Aorta (tissue), 5 donors: ENCODE measurements at regions not wholly inside any gene's neighbourhood (a gene's known extent, or its start where the extent isn't known, plus 50 kb on each side); places are given as distances from the start of the nearest gene placed in this dataset.

Source experiments
- ATAC-seq: fragments of 200-7000 bp; cut with Tn5 transposase; one replicate; pipeline ENCODE4 v1.9.1; 2022; ENCODE audit warnings: moderate library complexity; ENCODE audit not compliant: low FRiP score
- DNase-seq, 2 donors: peaks; one replicate each; pipeline ENCODE4 v3.0.0-alpha.2; 2020
- H3K27ac ChIP-seq, 2 donors: one replicate each; pipeline ENCODE4 v1.5.1; 2013; ENCODE audit warnings: low read length in 2 of 2, mild to moderate bottlenecking in 2 of 2, moderate library complexity in 2 of 2, control low read depth in 1 of 2, inconsistent platforms in 1 of 2, low read depth in 1 of 2
- H3K27me3 ChIP-seq, 2 donors: one replicate each; pipeline ENCODE4 v1.6.1; 2013; ENCODE audit warnings: control low read depth in 1 of 2, low read length in 1 of 2, mild to moderate bottlenecking in 1 of 2, moderate library complexity in 1 of 2; ENCODE audit not compliant: insufficient read depth in 2 of 2, control insufficient read depth in 1 of 2
- H3K36me3 ChIP-seq, 2 donors: one replicate each; pipeline ENCODE4 v1.6.1; 2013; ENCODE audit warnings: control low read depth in 1 of 2, low read length in 1 of 2, mild to moderate bottlenecking in 1 of 2; ENCODE audit not compliant: insufficient read depth in 2 of 2, control insufficient read depth in 1 of 2
- H3K4me1 ChIP-seq, 2 donors: one replicate each; pipeline ENCODE4 v1.6.1; 2013; ENCODE audit warnings: low read length in 2 of 2, control low read depth in 1 of 2, mild to moderate bottlenecking in 1 of 2, moderate library complexity in 1 of 2; ENCODE audit not compliant: insufficient read depth in 2 of 2, control insufficient read depth in 1 of 2
- H3K4me3 ChIP-seq, 2 donors: one replicate each; pipeline ENCODE4 v1.5.1; 2013; ENCODE audit warnings: low read length in 2 of 2, control low read depth in 1 of 2, mild to moderate bottlenecking in 1 of 2
- H3K9me3 ChIP-seq: one replicate; pipeline ENCODE4 v1.6.1; 2013; ENCODE audit warnings: mild to moderate bottlenecking, low read length; ENCODE audit not compliant: control insufficient read depth
- WGBS, 2 donors: extraction: QIAGEN DNeasy Blood & Tissue Kit; methylation state at CpG; one replicate each; pipeline ENCODE4 v1.1.7; 2013; 5-methylcytosine and 5-hydroxymethylcytosine counted together
- intact Hi-C, 2 donors: fragments of 100-400 bp; cut with DNase I; formaldehyde crosslinking; loops; one replicate each; pipeline versions ENCODE4 v1.14.2 to v1.15.0; 2022
- donor health status: healthy with polysubstance abuse.
- donor health status: Bipolar disorder and iron deficiency.
- donor health status: DM: no; HTN: no; CAD: no.
- donor health status: DM: no; HTN: no; CAD: no.
- donor health status: DM: yes; HTN: yes; CAD: no.

DNA sequence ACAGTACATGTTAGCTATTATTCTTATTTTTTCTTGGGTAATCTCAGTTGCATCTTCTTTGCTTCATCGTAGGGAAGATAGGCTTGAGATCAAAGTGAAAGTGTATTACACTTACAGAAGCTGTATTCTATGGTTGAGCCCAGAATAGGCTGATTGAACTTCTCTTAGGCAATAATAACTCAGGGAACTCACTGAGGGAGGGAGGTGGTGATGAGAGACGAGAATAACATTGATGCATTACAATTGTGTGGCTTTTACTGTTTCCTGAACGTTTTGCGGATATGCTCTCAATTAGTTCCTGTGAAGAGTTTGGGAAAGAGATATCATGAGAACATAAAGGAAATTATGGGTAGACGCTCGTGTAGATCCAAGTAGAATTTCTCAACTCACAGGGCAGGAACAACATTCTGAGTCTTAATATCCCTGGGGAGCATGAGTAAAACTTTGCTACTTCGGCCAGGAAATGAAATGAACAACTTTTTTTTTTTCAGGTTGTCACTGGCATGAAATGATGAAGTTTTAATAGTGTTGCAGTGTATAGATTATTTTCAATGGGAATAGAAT lies 302.2 kb downstream of the TUSC7 start:
- Histone ChIP-seq H3K27me3 (no peaks in the 10 kb centered on the region), H3K36me3 (no peaks in the 10 kb centered on the region), H3K9me3 (no peaks in the 10 kb centered on the region), H3K4me1 (no peaks in the 10 kb centered on the region), H3K4me3 (peak overlapping the region in 1 of 2 donors; percentile 32), H3K27ac (no peak overlapping the region)
- WGBS, 2 donors = 13 to 18% methylated on average over 7 of the region's 7 CpGs
- ATAC-seq (no peak), DNase-seq (no peak)
- intact Hi-C loops = loop anchor here (10.0 kb wide), 2 partner anchors 147 to 703 kb away; no protein-coding TSS in a partner anchor

DNA sequence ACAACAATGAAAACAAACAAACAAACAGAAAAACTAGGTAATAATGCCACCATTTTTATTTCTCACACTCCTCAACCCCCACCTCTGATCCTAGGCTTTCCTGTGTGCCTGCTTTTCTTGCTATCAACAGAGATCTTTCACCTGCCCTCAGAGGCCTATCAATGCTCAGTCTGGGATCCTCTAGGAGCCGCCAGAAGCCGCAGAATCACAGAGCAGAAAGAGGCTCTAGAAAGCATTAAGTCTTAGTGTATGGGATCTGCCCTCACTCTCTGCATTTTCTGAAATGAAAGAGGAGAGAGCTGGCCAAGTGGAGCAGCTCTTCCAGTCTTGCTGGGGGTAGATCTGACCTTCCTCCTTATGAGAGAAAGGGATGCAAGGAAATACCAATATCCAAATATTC lies 306.8 kb downstream of the TUSC7 start:
- ATAC-seq = no peak
- intact Hi-C loops = loop anchor here (5.0 to 10.0 kb wide), 3 partner anchors 152 to 698 kb away; no protein-coding TSS in a partner anchor

DNA sequence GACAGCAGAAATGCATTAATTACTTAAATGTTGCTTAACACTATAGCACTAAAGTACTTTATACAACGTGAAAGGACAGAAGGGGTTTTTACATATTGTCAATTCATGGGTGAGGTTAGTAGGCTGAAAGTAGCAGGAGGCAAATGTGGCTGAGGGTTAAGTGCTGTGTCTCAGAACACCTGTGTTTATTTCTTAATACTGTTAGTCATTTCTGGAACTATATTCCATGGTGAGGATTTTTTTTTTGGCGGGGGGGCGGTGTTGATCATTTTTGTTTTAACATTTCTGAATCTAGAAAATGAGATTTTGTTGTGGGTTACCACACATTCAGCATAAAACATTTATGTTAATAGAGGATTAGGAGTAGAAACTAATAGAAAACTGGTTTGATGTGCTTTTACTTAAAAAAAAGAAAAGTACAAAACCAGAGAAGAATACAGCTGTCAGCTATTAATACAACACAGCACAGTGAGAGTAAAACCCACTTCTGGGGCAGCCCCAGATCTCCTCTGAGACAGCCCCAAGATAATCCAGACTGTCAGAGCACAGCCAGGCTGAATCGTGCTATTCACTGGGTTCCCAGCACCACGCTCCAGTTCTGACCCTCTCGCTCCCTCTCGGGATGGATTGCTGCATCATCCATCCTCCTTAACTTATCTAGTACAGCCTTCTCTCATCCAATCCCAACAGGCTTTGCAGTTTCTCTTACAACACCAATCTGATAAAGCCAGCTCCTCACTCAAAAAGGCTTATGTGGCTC lies 307.7 kb downstream of the TUSC7 start:
- no peaks in the 10 kb centered on the region for H3K4me1 ChIP-seq
- ATAC-seq = no peak
- no peak overlapping the region for H3K4me3 ChIP-seq
- no peaks in the 10 kb centered on the region for H3K27me3 ChIP-seq
- intact Hi-C loops = loop anchor here (5.0 to 10.0 kb wide), 3 partner anchors 153 to 697 kb away; no protein-coding TSS in a partner anchor
- H3K27ac ChIP-seq = no peak overlapping the region
- H3K36me3 ChIP-seq = no peaks in the 10 kb centered on the region
- WGBS, 2 donors = 72 to 89% methylated on average over 6 to 7 of the region's 7 CpGs
- H3K9me3 ChIP-seq = no peaks in the 10 kb centered on the region
- DNase-seq = no peak

More for the DNA sequence above, 306.8 kb downstream of the TUSC7 start:
- WGBS, 2 donors = 95% methylated on average over 2 of the region's 2 CpGs
- Histone ChIP-seq H3K4me1 (no peaks in the 10 kb centered on the region), H3K36me3 (no peaks in the 10 kb centered on the region), H3K27me3 (no peaks in the 10 kb centered on the region), H3K4me3 (no peak overlapping the region), H3K27ac (no peak overlapping the region), H3K9me3 (no peaks in the 10 kb centered on the region)
- DNase-seq = no peak

DNA sequence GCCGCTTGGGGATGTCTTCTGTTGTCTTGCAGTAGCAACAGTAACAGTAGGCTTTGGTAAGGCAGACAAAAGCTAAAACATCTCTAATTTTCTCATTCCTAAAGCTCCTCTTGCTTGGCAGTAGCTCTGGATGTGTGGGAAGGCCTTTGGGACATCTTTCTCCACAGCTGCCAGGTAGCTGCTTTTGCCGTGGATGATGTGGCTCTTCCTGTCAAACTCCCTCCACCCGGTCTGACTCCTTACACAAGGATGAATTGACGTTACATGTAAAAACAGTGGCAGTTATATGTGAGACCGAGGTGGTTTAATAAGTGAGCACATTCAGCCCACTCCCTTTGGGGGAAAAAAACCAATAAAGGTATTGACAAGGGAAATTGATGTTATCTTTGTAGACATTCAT lies 309.1 kb downstream of the TUSC7 start:
- Histone ChIP-seq H3K4me1 (no peaks in the 10 kb centered on the region), H3K27ac (no peak overlapping the region), H3K9me3 (no peaks in the 10 kb centered on the region), H3K4me3 (no peak overlapping the region), H3K36me3 (no peaks in the 10 kb centered on the region), H3K27me3 (no peaks in the 10 kb centered on the region)
- DNase-seq = no peak
- WGBS, 2 donors = 58 to 60% methylated on average over 5 of the region's 5 CpGs
- intact Hi-C loops = loop anchor here (5.0 to 10.0 kb wide), 3 partner anchors 154 to 696 kb away; no protein-coding TSS in a partner anchor
- no peak for ATAC-seq

DNA sequence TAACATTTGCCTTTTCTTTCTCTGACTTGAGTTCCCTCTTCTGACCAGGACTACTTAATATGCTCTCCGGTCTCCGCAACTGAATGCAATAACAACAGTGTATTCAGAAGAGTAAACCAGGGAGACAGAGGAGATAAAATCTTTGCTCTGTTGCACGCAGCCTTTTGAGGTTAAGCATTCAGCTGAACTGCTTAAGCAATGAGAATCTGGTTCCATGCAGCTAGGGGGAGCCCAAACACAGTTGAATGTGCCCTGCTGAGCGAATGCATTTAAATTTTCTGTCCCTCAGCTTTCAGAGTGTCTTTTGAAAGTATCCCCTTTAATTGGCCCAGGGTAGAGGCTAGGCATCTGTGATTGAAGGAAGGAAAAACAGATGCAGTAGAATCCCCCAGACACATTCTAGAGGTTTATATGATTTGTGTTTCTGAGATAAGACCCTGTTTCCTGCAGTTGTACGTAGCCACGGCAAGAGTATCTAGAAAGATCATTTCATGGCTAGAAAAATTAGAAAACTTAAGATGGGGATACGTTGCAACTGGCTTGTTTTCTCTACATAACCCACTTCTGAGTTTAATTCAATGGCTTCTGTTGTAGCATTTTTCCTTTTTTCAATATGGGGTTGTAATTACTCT lies 309.6 kb downstream of the TUSC7 start:
- peak; percentile 73 for ATAC-seq
- Histone ChIP-seq H3K4me3 (peak overlapping the region in 1 of 2 donors; percentile 34), H3K27me3 (no peaks in the 10 kb centered on the region), H3K4me1 (no peaks in the 10 kb centered on the region), H3K36me3 (no peaks in the 10 kb centered on the region), H3K9me3 (no peaks in the 10 kb centered on the region), H3K27ac (no peak overlapping the region)
- WGBS, 2 donors = 6 to 10% methylated on average over 7 of the region's 7 CpGs
- intact Hi-C loops = loop anchor here (5.0 to 10.0 kb wide), 3 partner anchors 154 to 696 kb away; no protein-coding TSS in a partner anchor
- peak in 1 of 2 donors; percentile 68 for DNase-seq

DNA sequence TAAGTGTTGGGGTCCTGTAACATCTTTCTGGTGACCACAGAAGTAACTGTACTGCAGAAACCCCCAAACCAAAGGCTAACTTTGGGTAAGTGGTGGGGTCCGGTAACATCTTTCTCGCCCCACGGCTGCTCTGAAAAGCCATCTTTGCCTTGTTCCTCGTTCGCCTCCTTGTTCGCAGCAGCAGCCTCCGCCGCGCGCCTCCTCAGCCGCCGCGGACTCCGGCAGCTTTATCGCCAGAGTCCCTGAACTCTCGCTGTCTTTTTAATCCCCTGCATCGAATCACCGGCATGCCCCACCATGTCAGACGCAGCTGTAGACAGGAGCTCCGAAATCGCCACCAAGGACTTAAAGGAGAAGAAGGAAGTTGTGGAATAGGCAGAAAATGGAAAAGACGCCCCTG lies 316.8 kb downstream of the TUSC7 start:
- no peaks in the 10 kb centered on the region for H3K27me3 ChIP-seq
- H3K4me1 ChIP-seq = no peaks in the 10 kb centered on the region
- WGBS, 2 donors = 88 to 97% methylated on average over 22 of the region's 22 CpGs
- H3K36me3 ChIP-seq = no peaks in the 10 kb centered on the region
- no peak overlapping the region for H3K27ac ChIP-seq
- no peak for ATAC-seq
- no peak for DNase-seq
- intact Hi-C loops = no loop called here
- no peak overlapping the region for H3K4me3 ChIP-seq
- H3K9me3 ChIP-seq = no peaks in the 10 kb centered on the region

DNA sequence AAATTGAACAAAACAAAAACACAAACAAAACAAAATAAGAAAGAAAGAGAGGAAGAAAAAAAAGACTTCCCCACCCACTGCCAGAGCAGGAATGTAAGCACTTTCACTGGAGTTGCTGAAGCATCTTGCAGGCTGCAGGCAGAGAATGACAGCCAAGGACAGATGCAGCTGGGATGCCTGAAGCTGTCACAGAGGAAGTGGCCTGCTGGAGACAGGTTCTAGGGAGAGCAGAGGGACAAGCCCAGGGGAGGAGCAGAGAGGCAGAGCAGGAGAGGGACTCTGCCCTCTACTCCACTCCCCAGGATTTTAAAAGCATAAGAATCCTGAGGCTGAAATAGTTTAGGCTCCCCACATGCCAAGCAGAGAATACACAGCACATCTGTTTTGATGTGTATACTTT lies 326.2 kb downstream of the TUSC7 start:
- peak in 1 of 2 donors; percentile 47 for DNase-seq
- no peaks in the 10 kb centered on the region for H3K36me3 ChIP-seq
- peaks cover 0 to 4% of the 10 kb centered on the region in 2 donors for H3K4me1 ChIP-seq
- H3K9me3 ChIP-seq = no peaks in the 10 kb centered on the region
- intact Hi-C loops = no loop called here
- no peaks in the 10 kb centered on the region for H3K27me3 ChIP-seq
- no peak overlapping the region for H3K27ac ChIP-seq
- no peak overlapping the region for H3K4me3 ChIP-seq
- peak; percentile 58 for ATAC-seq

DNA sequence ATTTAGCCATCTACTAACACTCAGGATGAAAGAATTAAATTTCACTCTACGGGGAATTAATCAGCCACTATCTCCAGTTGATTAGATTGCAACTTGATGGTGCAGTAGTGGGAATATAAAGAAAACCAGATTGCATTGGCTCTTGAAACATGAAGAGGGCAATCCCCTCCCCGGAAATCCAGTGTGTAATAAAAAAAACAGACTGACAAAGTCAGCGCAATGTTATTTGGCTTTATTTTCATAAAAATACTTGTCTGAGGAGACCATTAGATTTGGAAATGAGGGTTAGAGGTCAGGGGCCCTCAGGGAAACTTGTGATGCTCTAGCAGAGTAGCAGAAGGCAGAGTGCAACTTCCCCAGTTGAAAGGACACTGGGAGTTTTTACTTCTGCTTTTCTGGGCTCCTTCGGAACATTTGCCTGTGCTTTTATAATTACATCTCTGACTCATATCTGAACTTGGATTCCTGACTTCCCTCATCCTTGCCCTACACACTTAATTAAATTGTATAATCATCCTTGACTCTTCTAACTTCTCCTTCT lies 326.8 kb downstream of the TUSC7 start:
- H3K27me3 ChIP-seq = no peaks in the 10 kb centered on the region
- no peaks in the 10 kb centered on the region for H3K36me3 ChIP-seq
- 1% methylated on average over 4 of the region's 4 CpGs for WGBS, 2 donors
- H3K27ac ChIP-seq = no peak overlapping the region
- no peak overlapping the region for H3K4me3 ChIP-seq
- intact Hi-C loops = no loop called here
- H3K4me1 ChIP-seq = peaks cover 0 to 4% of the 10 kb centered on the region in 2 donors
- H3K9me3 ChIP-seq = no peaks in the 10 kb centered on the region
- ATAC-seq = peak; percentile 87
- DNase-seq = peak in 1 of 2 donors; percentile 62
